Stimulated activated CD4-positive, alpha-beta T cell treated with anti-CD3 and anti-CD28 coated beads, TNF-alpha, amount 100 ng/mL, for 48 hours (primary cell): ENCODE measurements at regions not wholly inside any gene's neighbourhood (a gene's known extent, or its start where the extent isn't known, plus 50 kb on each side); places are given as distances from the start of the nearest gene placed in this dataset.
"Not testable (repeated sequence)": the region's sequence is repeated elsewhere in the genome, so short reads cannot be mapped to it uniquely, and the experiment has no call there.

Source experiments
- DNase-seq, 3 donors: peaks; one replicate each; pipeline ENCODE4 v3.0.0-alpha.2; 2020; ENCODE audit warnings: low read depth in 3 of 3

GRCh38 chr1:55781944-55782482 is 566.8 kb upstream of the USP24 start:
- DNase-seq = no peak

GRCh38 chr1:55781003-55781402 is 565.8 kb upstream of the USP24 start:
- no peak for DNase-seq

DNA sequence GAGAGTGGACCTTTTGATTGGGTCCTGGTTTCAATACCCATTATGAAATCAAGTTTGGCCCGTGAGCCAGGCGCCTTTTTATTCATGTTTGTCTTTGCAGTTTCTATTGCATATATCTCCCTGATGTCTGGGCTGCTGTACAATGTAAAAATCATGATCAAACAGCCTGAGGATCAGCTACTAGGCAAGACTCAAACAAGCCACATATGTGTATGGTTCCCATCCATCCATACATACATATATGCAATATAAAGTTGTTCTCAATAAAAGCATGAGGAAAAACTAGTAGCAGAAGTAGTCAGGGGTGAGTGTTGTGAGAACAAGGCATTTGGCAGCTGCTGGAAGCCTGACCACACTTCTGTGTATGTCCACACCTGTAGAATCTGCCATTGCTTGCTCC is 562.4 kb upstream of the USP24 start:
- no peak for DNase-seq

DNA sequence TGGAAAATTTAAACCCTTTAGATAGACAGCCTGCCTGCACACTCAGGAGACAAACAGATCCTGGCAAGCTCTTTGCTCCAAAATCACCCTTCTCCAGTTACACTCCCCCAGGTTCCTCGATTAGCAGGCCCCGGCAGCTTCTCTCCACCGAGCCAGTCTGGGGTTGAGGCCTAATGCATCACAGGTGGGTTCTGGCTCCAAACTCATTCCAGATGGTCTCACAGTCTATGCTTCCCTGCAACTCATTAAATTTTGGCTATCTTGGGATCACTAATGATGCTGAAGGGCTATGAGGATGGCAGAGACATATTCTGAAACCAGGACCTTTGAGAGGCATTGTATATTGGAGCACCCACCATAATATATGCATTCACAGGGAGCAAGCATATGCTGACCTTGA is 559.8 kb upstream of the USP24 start:
- no peak for DNase-seq

GRCh38 chr1:55774446-55774845 is 559.3 kb upstream of the USP24 start:
- DNase-seq = no peak

- no peak for DNase-seq
These were observed 558.2 kb upstream of the USP24 start for GRCh38 chr1:55773211-55773940.

DNA sequence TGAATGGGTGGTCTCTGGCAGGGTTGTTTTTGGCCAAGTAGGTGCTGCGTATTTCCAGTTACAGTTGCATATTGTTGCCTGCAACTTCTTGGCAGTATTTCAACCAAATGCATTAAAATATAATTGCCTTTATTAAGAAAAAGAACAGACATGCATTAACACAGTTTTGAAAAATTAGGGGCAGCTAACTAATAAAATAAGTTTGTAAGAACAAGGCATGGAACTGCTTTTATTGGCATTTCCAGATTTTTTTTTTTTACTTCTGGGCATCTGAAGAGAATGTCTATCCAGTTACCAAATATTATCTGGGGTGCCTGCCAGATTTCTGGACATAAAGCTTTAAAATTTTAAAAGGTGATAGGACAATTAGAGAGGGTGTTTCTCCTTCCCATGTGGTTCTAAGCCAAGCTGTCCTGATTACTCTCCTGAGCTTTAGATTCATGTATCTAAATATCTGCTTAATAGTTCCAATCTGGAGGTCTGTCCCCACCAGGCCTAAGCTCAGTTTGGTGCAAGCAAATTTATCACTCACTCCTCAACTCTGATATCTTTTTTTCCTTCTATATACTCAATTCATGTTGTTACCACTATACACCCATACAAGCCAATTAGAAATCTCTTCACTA is 553.3 kb upstream of the USP24 start:
- no peak for DNase-seq

DNA sequence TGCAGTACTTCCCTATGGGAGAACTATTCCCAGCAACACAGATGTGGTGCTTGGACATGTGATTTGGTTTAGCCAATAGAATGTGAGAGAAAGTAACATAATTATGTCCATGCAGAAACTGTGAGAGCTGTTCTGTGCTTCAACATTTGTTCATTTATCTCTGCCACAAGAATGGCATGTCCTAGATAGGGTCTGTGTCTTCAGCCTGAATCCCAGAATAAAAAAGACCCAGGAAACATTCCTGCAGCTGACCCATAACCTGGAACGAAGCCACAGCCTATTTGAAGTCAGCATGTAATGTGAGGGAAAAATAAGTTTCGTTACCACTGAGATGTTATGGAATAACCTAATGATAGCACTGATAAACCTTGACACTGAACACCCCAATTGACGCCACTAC is 552.0 kb upstream of the USP24 start:
- no peak for DNase-seq

DNA sequence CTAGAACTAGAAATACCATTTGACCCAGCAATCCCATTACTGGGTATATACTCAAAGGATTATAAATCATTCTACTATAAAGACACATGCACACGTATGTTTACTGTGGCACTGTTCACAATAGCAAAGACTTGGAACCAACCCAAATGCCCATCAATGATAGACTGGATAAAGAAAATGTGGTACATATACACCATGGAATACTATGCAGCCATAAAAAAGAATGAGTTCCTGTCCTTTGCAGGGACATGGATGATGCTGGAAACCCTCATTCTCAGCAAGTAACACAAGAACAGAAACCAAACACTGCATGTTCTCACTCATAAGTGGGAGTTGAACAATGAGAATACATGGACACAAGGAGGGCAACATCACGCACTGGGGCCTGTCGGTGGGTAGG is 550.3 kb upstream of the USP24 start:
- DNase-seq = not testable (repeated sequence)

DNA sequence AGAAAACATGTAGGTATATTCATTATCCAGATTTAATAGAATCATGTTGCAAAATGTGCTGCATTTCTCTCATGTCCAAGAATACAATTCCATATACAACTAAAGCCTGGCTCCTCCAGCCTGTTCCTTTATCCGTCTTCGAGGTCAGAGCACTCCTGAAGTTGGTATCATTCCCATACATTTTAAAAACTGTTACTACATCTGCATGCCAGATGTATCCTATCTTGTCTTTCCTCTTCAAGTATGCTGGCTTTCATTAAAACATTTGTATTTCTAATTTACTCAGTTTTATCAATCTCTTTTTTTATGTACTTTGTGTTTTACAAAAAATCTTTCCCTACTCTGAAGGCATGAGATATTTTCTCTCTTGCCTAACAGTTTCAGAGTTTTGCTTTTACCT is 536.6 kb upstream of the USP24 start:
- DNase-seq = no peak

- DNase-seq = no peak
These were observed 535.4 kb upstream of the USP24 start for GRCh38 chr1:55750628-55750995.

- no peak for DNase-seq
These were observed 534.9 kb upstream of the USP24 start for GRCh38 chr1:55749975-55750627.

DNA sequence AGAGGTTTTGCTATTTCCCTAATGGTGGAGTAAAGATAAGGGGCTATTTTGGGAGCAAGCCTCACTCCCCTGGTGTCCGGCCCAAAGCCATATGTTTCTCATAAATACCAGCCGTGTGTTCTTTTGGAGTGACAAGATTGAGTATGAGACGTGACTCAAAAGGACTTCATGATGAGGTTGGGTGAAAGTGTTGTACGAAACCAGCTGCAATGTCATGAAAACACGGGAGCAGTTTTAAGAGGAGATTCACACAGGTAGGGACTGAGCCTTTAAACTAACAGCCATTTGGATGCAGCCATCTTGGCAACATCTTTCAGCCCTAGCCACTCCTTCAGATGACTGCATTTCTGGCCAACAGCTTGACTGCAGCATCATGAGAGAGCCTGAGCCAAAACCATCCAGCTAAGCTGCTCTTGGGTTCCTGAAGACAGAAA is 532.3 kb upstream of the USP24 start:
- no peak for DNase-seq

DNA sequence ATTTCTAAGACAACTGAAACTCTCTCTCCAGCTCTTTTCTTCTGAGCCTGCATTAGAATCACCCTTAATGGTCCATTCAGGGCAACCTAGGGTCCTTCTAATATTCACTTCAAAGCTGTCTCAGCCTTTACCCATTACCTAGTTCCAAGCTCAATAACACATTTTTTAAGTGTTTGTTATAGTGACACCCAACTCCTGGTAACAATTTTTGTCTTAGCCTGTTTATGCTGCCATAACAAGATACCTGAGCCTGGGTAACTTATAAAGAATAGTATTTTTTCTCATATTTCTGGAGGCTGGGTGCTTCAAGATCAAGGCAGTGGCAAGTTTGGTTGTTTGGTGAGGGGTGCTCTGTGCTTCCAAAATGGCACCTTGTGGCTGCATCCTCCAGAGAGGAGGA is 531.5 kb upstream of the USP24 start:
- DNase-seq = no peak

GRCh38 chr1:55741516-55741915 is 526.4 kb upstream of the USP24 start:
- DNase-seq = no peak

GRCh38 chr1:55735106-55735505 is 519.9 kb upstream of the USP24 start:
- no peak for DNase-seq

DNA sequence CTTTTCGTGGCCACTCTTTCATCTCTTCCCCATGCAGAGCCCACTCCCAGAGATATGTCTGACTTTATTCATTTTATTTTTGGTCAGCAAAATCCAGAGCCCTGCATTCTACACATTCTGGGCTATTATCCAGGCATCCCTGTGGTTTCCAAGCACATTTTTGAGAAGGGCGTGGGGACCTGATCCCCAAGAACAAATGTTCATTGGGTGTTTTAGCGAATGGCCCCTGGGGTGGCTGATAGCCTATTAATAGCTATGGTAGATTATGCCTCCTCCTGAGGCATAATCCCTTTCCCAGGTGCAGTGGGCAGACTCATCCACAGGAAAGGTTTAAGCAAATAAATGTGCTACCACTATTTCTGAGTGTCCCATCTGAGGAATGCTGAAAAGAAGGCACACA is 511.8 kb upstream of the USP24 start:
- DNase-seq = no peak

- no peak for DNase-seq
These were observed 510.2 kb upstream of the USP24 start for GRCh38 chr1:55725378-55725777.

DNA sequence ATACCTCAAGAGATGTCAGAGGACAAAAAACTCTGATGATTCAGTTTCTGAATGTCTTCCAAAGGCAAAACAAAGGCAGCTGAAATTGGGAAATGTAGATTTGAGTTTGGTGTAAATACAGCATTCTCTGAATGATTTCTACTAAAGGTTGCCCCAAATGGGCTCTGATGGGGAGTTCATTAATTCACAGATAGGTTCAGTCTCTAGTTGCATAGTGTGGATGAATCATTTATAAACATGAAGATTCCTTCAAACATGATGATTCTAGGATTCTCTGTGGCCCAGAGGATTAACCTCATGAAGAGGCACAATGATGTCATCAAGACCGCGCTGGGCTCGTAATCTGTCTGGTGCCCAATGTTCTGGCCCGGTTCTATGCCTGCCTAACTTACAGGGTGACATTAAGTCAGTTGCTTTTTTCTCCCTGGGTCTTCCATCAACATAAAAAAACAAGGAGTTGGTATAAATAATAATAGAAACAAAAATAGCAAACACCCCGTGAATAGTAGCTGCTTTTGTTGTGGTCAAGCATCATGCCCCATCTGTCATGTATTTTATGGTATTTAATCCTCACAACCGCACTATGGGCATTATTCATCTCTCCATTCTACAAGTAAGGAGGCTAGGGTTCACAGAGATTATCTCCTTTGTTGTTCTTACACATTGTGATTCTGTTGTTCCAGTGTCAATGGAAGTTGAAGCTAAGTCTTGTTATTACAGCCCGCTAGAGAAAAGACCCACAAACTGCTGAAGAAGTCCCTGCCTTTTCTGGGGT is 509.6 kb upstream of the USP24 start:
- DNase-seq = no peak

DNA sequence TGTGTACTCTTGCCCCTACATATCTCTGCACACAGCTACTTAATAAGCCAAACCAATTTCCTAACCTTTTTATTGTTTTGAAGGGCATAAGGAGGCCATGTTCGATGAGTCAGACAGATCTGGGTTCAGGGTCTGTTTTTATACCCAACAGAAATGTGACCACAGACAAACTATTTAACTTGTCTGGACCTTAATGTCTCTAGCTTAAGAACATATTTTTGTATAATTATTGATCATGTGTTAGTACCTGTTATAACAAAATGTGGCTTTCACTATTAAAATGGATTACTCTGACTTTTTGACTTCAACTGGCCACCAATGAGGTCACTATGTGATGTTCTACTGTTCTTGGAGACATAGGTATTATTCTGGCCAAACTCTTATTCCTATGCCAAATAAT is 507.8 kb upstream of the USP24 start:
- no peak for DNase-seq

DNA sequence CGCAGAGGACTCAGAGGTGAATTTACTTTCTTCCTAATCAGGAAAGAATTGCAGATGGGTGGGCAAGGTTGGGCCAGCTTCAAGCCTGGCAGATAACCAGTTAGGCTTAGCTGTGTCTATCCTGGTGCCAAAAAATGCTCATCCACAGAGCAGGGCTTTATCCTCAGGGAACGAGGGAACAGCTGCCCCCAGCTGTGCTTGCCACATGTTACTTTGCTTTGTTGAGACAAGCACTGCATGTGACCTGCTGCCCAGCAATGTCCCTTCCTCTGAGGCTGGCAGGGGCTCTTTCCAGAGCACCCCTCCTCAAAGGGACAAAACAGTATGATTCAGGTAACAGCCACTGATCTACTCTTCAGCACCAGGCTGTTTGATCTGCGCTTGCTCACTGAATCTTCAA is 505.1 kb upstream of the USP24 start:
- no peak for DNase-seq
